ENCODE measurements at regions not wholly inside any gene's neighbourhood (a gene's known extent, or its start where the extent isn't known, plus 50 kb on each side); places are given as distances from the start of the nearest gene placed in this dataset.

GRCh38 chr6:95208621-95209020, 368.7 kb upstream of the MANEA start:
- no peak for TF ChIP-seq POLR2A (IDR thresholded peaks at IDR 0.05)
- TF ChIP-seq CTCF (IDR thresholded peaks at IDR 0.05) = no peak
